Panc1 (cell line): ENCODE measurements at regions not wholly inside any gene's neighbourhood (a gene's known extent, or its start where the extent isn't known, plus 50 kb on each side); places are given as distances from the start of the nearest gene placed in this dataset.

Experiments
- CTCF ChIP-seq: fragments of 450-650 bp; IDR thresholded peaks from 2 replicates; pipeline ENCODE4 v1.5.1; 2017; ENCODE audit warnings: mild to moderate bottlenecking
- SIN3A ChIP-seq: IDR thresholded peaks from 2 replicates; pipeline ENCODE4 v1.6.1; 2012; ENCODE audit warnings: low read depth, mild to moderate bottlenecking, low read length, moderate library complexity, borderline replicate concordance; ENCODE audit not compliant: insufficient read depth

GRCh38 chr2:107448160-107448559, 378.5 kb upstream of the RGPD4 start:
- TF ChIP-seq CTCF (no peak), SIN3A (no peak)
